Mesenchymal stem cell (in vitro differentiated cells and primary cell): ENCODE measurements at regions not wholly inside any gene's neighbourhood (a gene's known extent, or its start where the extent isn't known, plus 50 kb on each side); places are given as distances from the start of the nearest gene placed in this dataset.

Source experiments
- DNase-seq: peaks from one replicate; pipeline ENCODE4 v3.0.0-alpha.2; 2013
- H2AFZ ChIP-seq: one replicate; pipeline ENCODE4 v1.6.1; 2013; ENCODE audit warnings: low read depth, mild to moderate bottlenecking, control low read depth, inconsistent platforms, low read length, moderate library complexity
- H2AK5ac ChIP-seq: 2 replicates; pipeline ENCODE4 v1.6.1; 2013; ENCODE audit warnings: low read length, moderate library complexity, mild to moderate bottlenecking, inconsistent platforms; ENCODE audit not compliant: severe bottlenecking
- H2BK120ac ChIP-seq: one replicate; pipeline ENCODE4 v1.6.1; 2013; ENCODE audit warnings: low read depth, mild to moderate bottlenecking, inconsistent platforms, low read length, moderate library complexity
- H2BK12ac ChIP-seq, 2 experiments: one replicate each; pipeline ENCODE4 v1.6.1; 2013; ENCODE audit warnings: inconsistent platforms in 2 of 2, low read length in 2 of 2, mild to moderate bottlenecking in 2 of 2, moderate library complexity in 2 of 2, control low read depth in 1 of 2
- H2BK15ac ChIP-seq: one replicate; pipeline ENCODE4 v1.6.1; 2013; ENCODE audit warnings: mild to moderate bottlenecking, low read depth, inconsistent platforms; ENCODE audit not compliant: poor library complexity, severe bottlenecking
- H2BK5ac ChIP-seq: 2 replicates; pipeline ENCODE4 v1.6.1; 2013; ENCODE audit warnings: low read depth, mild to moderate bottlenecking, low read length, control low read depth, inconsistent platforms; ENCODE audit not compliant: poor library complexity, severe bottlenecking
- H3K14ac ChIP-seq, 2 experiments: one replicate each; pipeline ENCODE4 v1.6.1; 2013; ENCODE audit warnings: inconsistent platforms in 2 of 2, low read length in 2 of 2, control low read depth in 1 of 2, mild to moderate bottlenecking in 1 of 2, moderate library complexity in 1 of 2
- H3K18ac ChIP-seq, 2 experiments: one replicate each; pipeline ENCODE4 v1.6.1; 2013; ENCODE audit warnings: inconsistent platforms in 2 of 2, low read length in 2 of 2, control low read depth in 1 of 2, low read depth in 1 of 2, mild to moderate bottlenecking in 1 of 2
- H3K23ac ChIP-seq, 2 experiments: one replicate each; pipeline ENCODE4 v1.6.1; 2013; ENCODE audit warnings: inconsistent platforms in 2 of 2, low read length in 2 of 2, mild to moderate bottlenecking in 2 of 2, moderate library complexity in 2 of 2, control low read depth in 1 of 2
- H3K27ac ChIP-seq: 2 replicates; pipeline ENCODE4 v1.5.1; 2013; ENCODE audit warnings: mild to moderate bottlenecking, moderate library complexity, low read length, control low read depth, inconsistent platforms; ENCODE audit not compliant: poor library complexity, severe bottlenecking
- H3K27me3 ChIP-seq, 2 experiments: 2 replicates each; pipeline versions ENCODE4 v1.6.1 to v1.7.0; 2013; ENCODE audit warnings: low read length in 2 of 2, mild to moderate bottlenecking in 2 of 2, moderate library complexity in 2 of 2, control low read depth in 1 of 2, inconsistent platforms in 1 of 2; ENCODE audit not compliant: control insufficient read depth in 1 of 2, insufficient read depth in 1 of 2
- H3K36me3 ChIP-seq, 2 experiments: 2 replicates each; pipeline versions ENCODE4 v1.6.1 to v1.7.0; 2013; ENCODE audit warnings: low read length in 2 of 2, control low read depth in 1 of 2, inconsistent platforms in 1 of 2, low read depth in 1 of 2, mild to moderate bottlenecking in 1 of 2; ENCODE audit not compliant: insufficient read depth in 2 of 2, control insufficient read depth in 1 of 2
- H3K4ac ChIP-seq, 2 experiments: one replicate each; pipeline ENCODE4 v1.6.1; 2013; ENCODE audit warnings: inconsistent platforms in 2 of 2, low read length in 2 of 2, mild to moderate bottlenecking in 2 of 2, moderate library complexity in 2 of 2, control low read depth in 1 of 2, low read depth in 1 of 2
- H3K4me1 ChIP-seq: 2 replicates; pipeline ENCODE4 v1.6.1; 2013; ENCODE audit warnings: low read depth, low read length, control low read depth; ENCODE audit not compliant: control insufficient read depth, insufficient read depth
- H3K4me2 ChIP-seq: 2 replicates; pipeline ENCODE4 v1.6.1; 2013; ENCODE audit warnings: low read length, mild to moderate bottlenecking, inconsistent platforms; ENCODE audit not compliant: poor library complexity, severe bottlenecking
- H3K4me3 ChIP-seq, 2 experiments: 2 replicates each; pipeline versions ENCODE4 v1.5.1 to v1.7.0; 2013; ENCODE audit warnings: low read length in 2 of 2, mild to moderate bottlenecking in 2 of 2, control low read depth in 1 of 2, low read depth in 1 of 2; ENCODE audit not compliant: insufficient read depth in 1 of 2
- H3K79me1 ChIP-seq: replicated peaks from 2 replicates; pipeline ENCODE4 v1.6.1; 2013; ENCODE audit warnings: mild to moderate bottlenecking, control low read depth, low read length, inconsistent platforms; ENCODE audit not compliant: poor library complexity, severe bottlenecking
- H3K9ac ChIP-seq: 2 replicates; pipeline ENCODE4 v1.7.0; 2013; ENCODE audit warnings: mild to moderate bottlenecking, low read length, moderate library complexity
- H3K9me3 ChIP-seq: 2 replicates; pipeline ENCODE4 v1.7.0; 2013; ENCODE audit warnings: mild to moderate bottlenecking, low read length; ENCODE audit not compliant: control insufficient read depth
- H4K8ac ChIP-seq: one replicate; pipeline ENCODE4 v1.6.1; 2013; ENCODE audit warnings: inconsistent platforms, mild to moderate bottlenecking, low read length, moderate library complexity
- H4K91ac ChIP-seq: one replicate; pipeline ENCODE4 v1.6.1; 2013; ENCODE audit warnings: mild to moderate bottlenecking, low read length, inconsistent platforms
- WGBS: methylation state at CpG from one replicate; pipeline ENCODE4 v1.1.7; 2013; ENCODE audit warnings: mixed read lengths; 5-methylcytosine and 5-hydroxymethylcytosine counted together

DNA sequence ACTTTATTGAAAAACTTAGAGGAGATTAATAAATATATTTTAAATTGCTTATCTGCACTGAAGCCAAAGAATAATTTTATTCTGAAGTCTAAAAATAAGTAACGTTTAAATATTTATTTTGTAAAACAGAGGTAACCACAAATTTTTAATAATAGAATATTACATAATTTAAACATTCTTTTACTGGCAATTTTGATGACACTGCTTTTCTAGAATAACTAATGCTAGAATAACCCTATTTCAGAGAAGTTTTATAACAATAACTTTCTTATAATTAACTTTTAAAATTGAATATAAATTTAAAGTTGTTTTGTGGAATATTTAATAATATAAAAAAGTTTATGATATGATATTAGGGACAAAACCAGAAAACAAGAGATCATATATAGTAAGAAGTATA lies 409.6 kb upstream of the KCNMB2 start:
- no peaks in the 10 kb centered on the region for H3K36me3 ChIP-seq
- no peak overlapping the region for H2BK120ac ChIP-seq
- H3K27ac ChIP-seq: no peak overlapping the region
- no peak for DNase-seq
- no peaks in the 10 kb centered on the region for H3K4me1 ChIP-seq
- no CpG with 5 or more reads among the region's 1 CpG for WGBS
- no peak overlapping the region for H3K14ac ChIP-seq
- no peak overlapping the region for H2BK12ac ChIP-seq
- no peak overlapping the region for H3K23ac ChIP-seq
- no peaks in the 10 kb centered on the region for H3K79me1 ChIP-seq
- H3K4ac ChIP-seq: no peak overlapping the region
- H2AFZ ChIP-seq: no peak overlapping the region
- no peak overlapping the region for H3K4me2 ChIP-seq
- peaks cover 5% of the 10 kb centered on the region for H3K9me3 ChIP-seq
- no peaks in the 10 kb centered on the region for H3K27me3 ChIP-seq
- H4K8ac ChIP-seq: no peak overlapping the region
- no peak overlapping the region for H2BK5ac ChIP-seq
- no peak overlapping the region for H3K4me3 ChIP-seq
- H3K18ac ChIP-seq: no peak overlapping the region
- H2AK5ac ChIP-seq: no peak overlapping the region
- H4K91ac ChIP-seq: no peak overlapping the region
- no peak overlapping the region for H3K9ac ChIP-seq
- no peak overlapping the region for H2BK15ac ChIP-seq

DNA sequence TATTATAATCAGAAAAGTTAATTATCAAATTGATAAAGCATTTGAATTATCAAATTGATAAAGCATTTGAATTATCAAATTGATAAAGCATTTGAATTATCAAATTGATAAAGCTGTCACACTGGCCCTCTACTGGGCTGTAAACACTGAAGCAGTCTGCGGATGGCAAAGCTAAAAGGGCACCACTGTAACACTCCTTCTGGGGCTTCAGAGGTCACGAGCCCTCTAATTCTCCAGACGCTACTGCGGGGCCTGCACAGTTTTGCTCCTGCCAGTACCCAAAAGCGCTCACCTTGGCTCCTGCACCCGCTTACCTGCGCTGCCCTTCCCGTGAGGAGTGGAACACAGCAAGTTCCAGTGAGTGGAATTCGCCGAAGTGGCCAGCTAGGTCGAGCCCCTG lies 409.0 kb upstream of the KCNMB2 start:
- H3K18ac ChIP-seq: no peak overlapping the region
- no peak overlapping the region for H2AFZ ChIP-seq
- 93% methylated on average over 11 of the region's 11 CpGs for WGBS
- H3K9me3 ChIP-seq: peaks cover 5% of the 10 kb centered on the region
- no peaks in the 10 kb centered on the region for H3K4me1 ChIP-seq
- H3K27me3 ChIP-seq: no peaks in the 10 kb centered on the region
- no peak overlapping the region for H3K27ac ChIP-seq
- H3K4me3 ChIP-seq: no peak overlapping the region
- H3K14ac ChIP-seq: no peak overlapping the region
- H3K36me3 ChIP-seq: no peaks in the 10 kb centered on the region
- no peak overlapping the region for H3K4me2 ChIP-seq
- H2AK5ac ChIP-seq: no peak overlapping the region
- no peak overlapping the region for H2BK12ac ChIP-seq
- no peaks in the 10 kb centered on the region for H3K79me1 ChIP-seq
- H3K23ac ChIP-seq: no peak overlapping the region
- no peak for DNase-seq
- H3K4ac ChIP-seq: no peak overlapping the region
- no peak overlapping the region for H2BK15ac ChIP-seq
- no peak overlapping the region for H3K9ac ChIP-seq
- no peak overlapping the region for H4K91ac ChIP-seq
- H2BK5ac ChIP-seq: peak overlapping the region; percentile 3
- no peak overlapping the region for H2BK120ac ChIP-seq
- H4K8ac ChIP-seq: peak overlapping the region; percentile 4

DNA sequence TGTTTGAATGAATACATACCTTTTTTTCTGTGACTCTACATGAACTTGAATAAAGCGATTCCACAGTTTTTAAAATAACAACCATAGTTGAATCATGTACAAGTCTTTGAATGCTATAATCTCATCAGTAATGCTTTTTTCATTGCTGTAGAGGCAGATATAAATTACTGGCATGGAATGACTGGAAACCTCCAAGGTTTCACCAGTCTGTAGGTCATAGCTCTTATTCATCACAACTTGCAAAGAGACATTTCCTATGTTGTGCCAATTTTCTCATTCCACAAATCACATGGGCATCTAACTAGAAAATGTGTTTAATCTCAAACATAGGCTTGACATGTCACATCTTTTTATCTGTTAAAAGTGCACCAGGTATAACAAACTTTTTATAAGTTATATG lies 407.1 kb upstream of the KCNMB2 start:
- Histone ChIP-seq H2BK5ac (no peak overlapping the region), H3K4me1 (no peaks in the 10 kb centered on the region), H3K79me1 (no peaks in the 10 kb centered on the region), H2BK12ac (no peak overlapping the region), H3K4me2 (no peak overlapping the region), H2AK5ac (no peak overlapping the region), H3K27ac (no peak overlapping the region), H3K9me3 (peaks cover 5% of the 10 kb centered on the region), H3K36me3 (no peaks in the 10 kb centered on the region), H2BK120ac (no peak overlapping the region), H3K4ac (no peak overlapping the region), H3K9ac (no peak overlapping the region), H4K91ac (no peak overlapping the region), H3K27me3 (no peaks in the 10 kb centered on the region), H2AFZ (no peak overlapping the region), H3K4me3 (no peak overlapping the region), H3K18ac (no peak overlapping the region), H4K8ac (no peak overlapping the region), H3K23ac (no peak overlapping the region), H3K14ac (no peak overlapping the region), H2BK15ac (no peak overlapping the region)
- WGBS: no CpG with 5 or more reads among the region's 1 CpG
- DNase-seq: no peak

DNA sequence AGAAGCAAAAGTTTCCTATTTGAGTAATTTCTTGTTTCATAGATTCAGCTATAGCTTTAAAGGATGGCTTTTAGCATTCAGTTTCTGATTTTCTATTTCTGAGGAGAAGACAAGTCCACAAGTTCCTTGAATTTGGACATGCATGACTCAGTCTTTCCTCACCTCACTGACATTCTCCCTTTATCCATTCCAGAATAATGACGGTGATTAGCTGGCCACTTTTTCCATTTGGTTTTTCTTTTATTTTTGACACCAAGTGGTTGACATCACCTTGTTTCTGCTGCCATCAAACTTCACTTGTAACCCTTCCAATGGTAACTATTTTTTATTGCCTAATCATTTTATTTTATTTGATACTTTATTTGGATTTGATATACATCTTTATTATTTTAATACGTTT lies 404.4 kb upstream of the KCNMB2 start:
- Histone ChIP-seq H3K23ac (no peak overlapping the region), H2BK5ac (no peak overlapping the region), H3K4me2 (no peak overlapping the region), H3K18ac (no peak overlapping the region), H3K79me1 (no peaks in the 10 kb centered on the region), H2AFZ (no peak overlapping the region), H4K8ac (no peak overlapping the region), H3K14ac (no peak overlapping the region), H3K27me3 (no peaks in the 10 kb centered on the region), H2AK5ac (no peak overlapping the region), H3K9ac (no peak overlapping the region), H3K4me3 (no peak overlapping the region), H2BK12ac (no peak overlapping the region), H3K36me3 (no peaks in the 10 kb centered on the region), H3K9me3 (peaks cover 5% of the 10 kb centered on the region), H3K27ac (no peak overlapping the region), H2BK15ac (no peak overlapping the region), H2BK120ac (no peak overlapping the region), H4K91ac (no peak overlapping the region), H3K4me1 (no peaks in the 10 kb centered on the region), H3K4ac (no peak overlapping the region)
- 75% methylated on average over 1 of the region's 2 CpGs for WGBS
- DNase-seq: peak; percentile 22
